ENCODE measurements at regions not wholly inside any gene's neighbourhood (a gene's known extent, or its start where the extent isn't known, plus 50 kb on each side); places are given as distances from the start of the nearest gene placed in this dataset.

- TF ChIP-seq POLR2A (IDR thresholded peaks at IDR 0.05; ENCODE audit: control extremely low read depth in 1 of 2, low read depth in 2 of 2, low read length in 2 of 2) (no peak), SIN3A (conservative IDR thresholded peaks at IDR 0.05 in 1 of 2, IDR thresholded peaks at IDR 0.05 in 1 of 2; ENCODE audit: low read depth in 1 of 2, low read length in 2 of 2) (no peak), CTCF (IDR thresholded peaks at IDR 0.05; ENCODE audit: control extremely low read depth in 1 of 3, insufficient read depth in 1 of 3, low read depth in 1 of 3, low read length in 3 of 3) (peak; percentile 68 to 74 (median 71)), SIRT6 (IDR thresholded peaks at IDR 0.05; ENCODE audit: low read length) (no peak)
- TF ChIP-seq, protein P1, sequence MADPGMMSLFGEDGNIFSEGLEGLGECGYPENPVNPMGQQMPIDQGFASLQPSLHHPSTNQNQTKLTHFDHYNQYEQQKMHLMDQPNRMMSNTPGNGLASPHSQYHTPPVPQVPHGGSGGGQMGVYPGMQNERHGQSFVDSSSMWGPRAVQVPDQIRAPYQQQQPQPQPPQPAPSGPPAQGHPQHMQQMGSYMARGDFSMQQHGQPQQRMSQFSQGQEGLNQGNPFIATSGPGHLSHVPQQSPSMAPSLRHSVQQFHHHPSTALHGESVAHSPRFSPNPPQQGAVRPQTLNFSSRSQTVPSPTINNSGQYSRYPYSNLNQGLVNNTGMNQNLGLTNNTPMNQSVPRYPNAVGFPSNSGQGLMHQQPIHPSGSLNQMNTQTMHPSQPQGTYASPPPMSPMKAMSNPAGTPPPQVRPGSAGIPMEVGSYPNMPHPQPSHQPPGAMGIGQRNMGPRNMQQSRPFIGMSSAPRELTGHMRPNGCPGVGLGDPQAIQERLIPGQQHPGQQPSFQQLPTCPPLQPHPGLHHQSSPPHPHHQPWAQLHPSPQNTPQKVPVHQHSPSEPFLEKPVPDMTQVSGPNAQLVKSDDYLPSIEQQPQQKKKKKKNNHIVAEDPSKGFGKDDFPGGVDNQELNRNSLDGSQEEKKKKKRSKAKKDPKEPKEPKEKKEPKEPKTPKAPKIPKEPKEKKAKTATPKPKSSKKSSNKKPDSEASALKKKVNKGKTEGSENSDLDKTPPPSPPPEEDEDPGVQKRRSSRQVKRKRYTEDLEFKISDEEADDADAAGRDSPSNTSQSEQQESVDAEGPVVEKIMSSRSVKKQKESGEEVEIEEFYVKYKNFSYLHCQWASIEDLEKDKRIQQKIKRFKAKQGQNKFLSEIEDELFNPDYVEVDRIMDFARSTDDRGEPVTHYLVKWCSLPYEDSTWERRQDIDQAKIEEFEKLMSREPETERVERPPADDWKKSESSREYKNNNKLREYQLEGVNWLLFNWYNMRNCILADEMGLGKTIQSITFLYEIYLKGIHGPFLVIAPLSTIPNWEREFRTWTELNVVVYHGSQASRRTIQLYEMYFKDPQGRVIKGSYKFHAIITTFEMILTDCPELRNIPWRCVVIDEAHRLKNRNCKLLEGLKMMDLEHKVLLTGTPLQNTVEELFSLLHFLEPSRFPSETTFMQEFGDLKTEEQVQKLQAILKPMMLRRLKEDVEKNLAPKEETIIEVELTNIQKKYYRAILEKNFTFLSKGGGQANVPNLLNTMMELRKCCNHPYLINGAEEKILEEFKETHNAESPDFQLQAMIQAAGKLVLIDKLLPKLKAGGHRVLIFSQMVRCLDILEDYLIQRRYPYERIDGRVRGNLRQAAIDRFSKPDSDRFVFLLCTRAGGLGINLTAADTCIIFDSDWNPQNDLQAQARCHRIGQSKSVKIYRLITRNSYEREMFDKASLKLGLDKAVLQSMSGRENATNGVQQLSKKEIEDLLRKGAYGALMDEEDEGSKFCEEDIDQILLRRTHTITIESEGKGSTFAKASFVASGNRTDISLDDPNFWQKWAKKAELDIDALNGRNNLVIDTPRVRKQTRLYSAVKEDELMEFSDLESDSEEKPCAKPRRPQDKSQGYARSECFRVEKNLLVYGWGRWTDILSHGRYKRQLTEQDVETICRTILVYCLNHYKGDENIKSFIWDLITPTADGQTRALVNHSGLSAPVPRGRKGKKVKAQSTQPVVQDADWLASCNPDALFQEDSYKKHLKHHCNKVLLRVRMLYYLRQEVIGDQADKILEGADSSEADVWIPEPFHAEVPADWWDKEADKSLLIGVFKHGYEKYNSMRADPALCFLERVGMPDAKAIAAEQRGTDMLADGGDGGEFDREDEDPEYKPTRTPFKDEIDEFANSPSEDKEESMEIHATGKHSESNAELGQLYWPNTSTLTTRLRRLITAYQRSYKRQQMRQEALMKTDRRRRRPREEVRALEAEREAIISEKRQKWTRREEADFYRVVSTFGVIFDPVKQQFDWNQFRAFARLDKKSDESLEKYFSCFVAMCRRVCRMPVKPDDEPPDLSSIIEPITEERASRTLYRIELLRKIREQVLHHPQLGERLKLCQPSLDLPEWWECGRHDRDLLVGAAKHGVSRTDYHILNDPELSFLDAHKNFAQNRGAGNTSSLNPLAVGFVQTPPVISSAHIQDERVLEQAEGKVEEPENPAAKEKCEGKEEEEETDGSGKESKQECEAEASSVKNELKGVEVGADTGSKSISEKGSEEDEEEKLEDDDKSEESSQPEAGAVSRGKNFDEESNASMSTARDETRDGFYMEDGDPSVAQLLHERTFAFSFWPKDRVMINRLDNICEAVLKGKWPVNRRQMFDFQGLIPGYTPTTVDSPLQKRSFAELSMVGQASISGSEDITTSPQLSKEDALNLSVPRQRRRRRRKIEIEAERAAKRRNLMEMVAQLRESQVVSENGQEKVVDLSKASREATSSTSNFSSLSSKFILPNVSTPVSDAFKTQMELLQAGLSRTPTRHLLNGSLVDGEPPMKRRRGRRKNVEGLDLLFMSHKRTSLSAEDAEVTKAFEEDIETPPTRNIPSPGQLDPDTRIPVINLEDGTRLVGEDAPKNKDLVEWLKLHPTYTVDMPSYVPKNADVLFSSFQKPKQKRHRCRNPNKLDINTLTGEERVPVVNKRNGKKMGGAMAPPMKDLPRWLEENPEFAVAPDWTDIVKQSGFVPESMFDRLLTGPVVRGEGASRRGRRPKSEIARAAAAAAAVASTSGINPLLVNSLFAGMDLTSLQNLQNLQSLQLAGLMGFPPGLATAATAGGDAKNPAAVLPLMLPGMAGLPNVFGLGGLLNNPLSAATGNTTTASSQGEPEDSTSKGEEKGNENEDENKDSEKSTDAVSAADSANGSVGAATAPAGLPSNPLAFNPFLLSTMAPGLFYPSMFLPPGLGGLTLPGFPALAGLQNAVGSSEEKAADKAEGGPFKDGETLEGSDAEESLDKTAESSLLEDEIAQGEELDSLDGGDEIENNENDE (IDR thresholded peaks at IDR 0.05; ENCODE audit: insufficient replicate concordance, low read length): no peak
Measured at GRCh38 chr2:122136056-122136455, 380.6 kb downstream of the TSN start.
